ENCODE measurements at regions not wholly inside any gene's neighbourhood (a gene's known extent, or its start where the extent isn't known, plus 50 kb on each side); places are given as distances from the start of the nearest gene placed in this dataset.
"Not testable (repeated sequence)": the region's sequence is repeated elsewhere in the genome, so short reads cannot be mapped to it uniquely, and the experiment has no call there.

GRCh38 chr9:124118894-124119293, 107.3 kb downstream of the LHX2 start:
- no peak overlapping the region for H3K4me3 Mint-ChIP-seq
- no peak for DNase-seq
- H3K9me3 Mint-ChIP-seq: peaks cover 0 to 5% (median 0%) of the 10 kb centered on the region in 6 donors
- H3K36me3 Mint-ChIP-seq: no peaks in the 10 kb centered on the region
- H3K4me1 Mint-ChIP-seq: no peaks in the 10 kb centered on the region
- H3K27me3 Mint-ChIP-seq (ENCODE audit: low read depth in 3 of 3): peaks cover 5 to 18% (median 5%) of the 10 kb centered on the region in 3 donors
- H3K27ac Mint-ChIP-seq: no peak overlapping the region

DNA sequence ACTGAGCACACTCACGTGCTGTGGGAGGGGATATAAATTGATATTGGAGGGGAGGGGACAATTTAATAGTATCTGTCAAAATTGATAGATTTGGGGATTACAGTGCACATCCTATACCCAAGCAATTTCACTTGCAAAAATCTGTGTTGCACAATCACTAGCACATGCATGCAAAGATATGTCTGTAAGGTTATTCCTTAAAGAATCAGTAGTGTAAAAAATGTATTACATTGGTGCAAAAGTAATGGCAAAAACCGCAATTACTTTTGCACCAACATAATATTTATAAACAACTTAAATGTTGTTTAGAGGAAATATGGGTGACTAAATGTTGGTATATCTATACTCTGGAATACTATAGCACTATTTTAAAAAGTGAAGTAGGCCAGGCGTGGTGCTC, 108.7 kb downstream of the LHX2 start:
- Mint-ChIP-seq H3K36me3 (no peaks in the 10 kb centered on the region), H3K27ac (no peak overlapping the region), H3K4me1 (no peaks in the 10 kb centered on the region), H3K4me3 (no peak overlapping the region), H3K27me3 (ENCODE audit: low read depth in 3 of 3) (peaks cover 2 to 12% (median 9%) of the 10 kb centered on the region in 3 donors), H3K9me3 (peaks cover 0 to 5% (median 0%) of the 10 kb centered on the region in 6 donors)
- no peak for DNase-seq

DNA sequence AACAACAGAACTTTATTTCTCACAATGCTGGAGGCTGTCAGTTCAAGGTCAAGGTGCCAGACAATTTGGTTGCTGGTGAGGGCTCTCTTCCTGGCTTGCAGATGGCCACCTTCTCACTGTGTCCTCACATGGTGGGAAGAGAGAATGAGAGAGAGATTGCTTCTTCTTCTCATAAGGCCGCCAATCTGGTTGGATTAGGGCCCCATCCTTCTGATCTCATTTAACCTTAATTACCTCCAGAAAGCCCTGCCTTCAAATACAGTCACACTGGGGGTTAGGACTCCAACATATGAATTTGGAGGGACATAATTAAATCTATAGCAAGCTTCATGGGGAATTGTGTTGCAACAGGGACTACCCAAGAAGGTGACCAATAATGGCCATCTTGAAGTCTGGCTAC, 110.2 kb downstream of the LHX2 start:
- Mint-ChIP-seq H3K36me3 (no peaks in the 10 kb centered on the region), H3K4me1 (no peaks in the 10 kb centered on the region), H3K9me3 (peaks cover 0 to 4% (median 0%) of the 10 kb centered on the region in 6 donors), H3K27me3 (ENCODE audit: low read depth in 3 of 3) (peaks cover 2 to 9% (median 9%) of the 10 kb centered on the region in 3 donors), H3K4me3 (no peak overlapping the region), H3K27ac (no peak overlapping the region)
- no peak for DNase-seq

DNA sequence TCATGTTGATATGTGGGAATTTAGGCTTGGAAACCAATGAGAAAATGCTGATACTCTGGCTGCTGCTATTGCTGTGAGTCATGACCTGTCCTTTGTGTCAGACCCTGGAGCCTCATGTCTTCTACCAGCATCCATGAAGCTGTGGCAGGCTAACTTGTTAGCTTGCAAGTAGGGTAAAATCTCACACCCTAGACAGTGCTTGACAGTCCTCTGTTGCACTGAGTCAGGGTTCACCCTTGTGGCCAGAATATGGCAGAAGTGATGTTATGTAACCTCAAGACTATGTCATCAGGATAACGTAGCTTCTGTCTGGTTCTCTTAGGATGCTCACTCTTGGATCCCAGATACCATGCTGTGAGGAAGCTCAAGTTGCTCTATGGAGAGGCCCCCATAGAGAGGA, 110.8 kb downstream of the LHX2 start:
- Mint-ChIP-seq H3K27ac (no peak overlapping the region), H3K4me3 (no peak overlapping the region), H3K9me3 (peaks cover 0 to 2% (median 0%) of the 10 kb centered on the region in 6 donors), H3K27me3 (ENCODE audit: low read depth in 3 of 3) (peaks cover 2 to 11% (median 8%) of the 10 kb centered on the region in 3 donors), H3K4me1 (peaks cover 5% of the 10 kb centered on the region in 2 donors), H3K36me3 (no peaks in the 10 kb centered on the region)
- DNase-seq: no peak

DNA sequence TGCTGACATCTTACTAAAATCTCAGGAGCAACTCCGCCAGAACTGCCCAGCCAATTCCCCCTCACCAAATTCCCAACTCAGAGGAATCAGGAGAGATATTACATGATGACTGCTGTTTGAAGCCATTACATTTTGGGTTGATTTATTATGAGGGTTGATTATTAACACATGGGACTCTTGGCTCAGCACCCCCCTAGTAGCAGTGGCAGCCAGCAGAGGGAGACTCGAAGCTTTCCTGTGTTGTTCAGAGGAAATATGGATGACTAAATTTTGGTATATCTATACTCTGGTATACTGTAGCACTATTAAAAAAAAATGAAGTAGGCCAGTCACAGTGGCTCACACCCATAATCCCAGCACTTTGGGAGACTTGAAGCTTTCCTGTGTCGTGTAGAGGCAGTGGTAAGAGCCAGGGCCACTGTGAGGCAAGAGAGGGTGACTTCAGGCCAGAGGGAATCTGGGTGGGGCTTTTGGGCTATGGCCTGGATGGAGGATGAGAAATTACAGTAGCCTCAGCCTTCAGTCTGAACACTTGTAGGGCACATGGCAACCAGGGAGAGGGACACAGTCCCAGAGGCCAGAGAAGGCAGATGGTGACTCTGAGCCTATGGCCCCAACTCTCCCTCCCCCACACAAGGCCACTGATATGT, 111.4 kb downstream of the LHX2 start:
- no peaks in the 10 kb centered on the region for H3K9me3 Mint-ChIP-seq
- no peak overlapping the region for H3K4me3 Mint-ChIP-seq

DNA sequence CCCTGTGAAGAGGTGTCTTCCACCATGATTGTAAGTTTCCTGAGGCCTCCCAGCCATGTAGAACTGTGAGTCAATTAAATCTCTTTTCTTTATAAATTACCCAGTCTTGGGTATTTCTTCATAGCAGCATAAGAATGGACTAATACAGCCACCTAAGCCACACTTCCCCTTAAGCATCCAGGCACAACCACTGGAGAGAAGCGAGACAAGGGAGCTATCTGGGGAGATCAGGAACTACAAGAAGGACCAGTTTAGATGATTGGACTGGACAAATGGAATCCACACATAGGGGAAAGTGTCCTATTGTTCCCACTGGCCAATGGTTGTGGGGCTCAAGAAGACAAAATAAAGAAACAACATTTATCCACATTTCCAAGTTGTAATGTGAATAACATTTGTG, 112.1 kb downstream of the LHX2 start:
- not testable (repeated sequence) for H3K4me3 Mint-ChIP-seq; DNase-seq; H3K27me3 Mint-ChIP-seq (ENCODE audit: low read depth in 3 of 3); H3K36me3 Mint-ChIP-seq; H3K4me1 Mint-ChIP-seq; H3K9me3 Mint-ChIP-seq; H3K27ac Mint-ChIP-seq

More for the DNA sequence above, 111.4 kb downstream of the LHX2 start:
- H3K27ac Mint-ChIP-seq: no peak overlapping the region
- no peaks in the 10 kb centered on the region for H3K36me3 Mint-ChIP-seq
- H3K27me3 Mint-ChIP-seq (ENCODE audit: low read depth in 3 of 3): peaks cover 2 to 8% (median 6%) of the 10 kb centered on the region in 3 donors
- H3K4me1 Mint-ChIP-seq: peaks cover 6% of the 10 kb centered on the region in 2 donors
- no peak for DNase-seq

- Mint-ChIP-seq H3K4me3 (no peak overlapping the region), H3K9me3 (no peaks in the 10 kb centered on the region)
Observed at GRCh38 chr9:124124729-124125650, 113.4 kb downstream of the LHX2 start.

DNA sequence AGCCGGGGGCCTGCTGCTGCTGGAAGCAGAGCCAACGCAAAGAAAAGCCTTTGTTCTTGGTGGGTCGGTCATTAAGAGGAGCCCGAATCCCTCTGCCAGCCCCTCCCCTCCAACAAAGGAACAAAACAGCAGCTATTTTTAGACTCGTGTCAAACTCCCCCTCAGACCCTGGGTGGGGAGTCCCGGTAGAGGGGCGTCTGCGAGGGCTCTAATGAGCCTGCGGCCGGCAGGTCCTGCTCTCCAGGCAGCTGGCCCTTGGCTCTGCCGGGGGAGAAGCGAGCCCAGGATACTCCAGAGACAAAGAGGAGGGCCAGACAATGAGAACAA, 114.0 kb downstream of the LHX2 start:
- no peak for DNase-seq
- Mint-ChIP-seq H3K36me3 (no peaks in the 10 kb centered on the region), H3K27ac (no peak overlapping the region), H3K9me3 (no peaks in the 10 kb centered on the region), H3K4me1 (peaks cover 6% of the 10 kb centered on the region in 2 donors), H3K4me3 (no peak overlapping the region), H3K27me3 (ENCODE audit: low read depth in 3 of 3) (peaks cover 0 to 4% (median 3%) of the 10 kb centered on the region in 3 donors)

More at GRCh38 chr9:124124729-124125650, 113.4 kb downstream of the LHX2 start:
- H3K4me1 Mint-ChIP-seq: peaks cover 6% of the 10 kb centered on the region in 2 donors
- no peaks in the 10 kb centered on the region for H3K36me3 Mint-ChIP-seq
- peaks cover 0 to 5% (median 4%) of the 10 kb centered on the region in 3 donors for H3K27me3 Mint-ChIP-seq (ENCODE audit: low read depth in 3 of 3)
- no peak overlapping the region for H3K27ac Mint-ChIP-seq
- DNase-seq: no peak

DNA sequence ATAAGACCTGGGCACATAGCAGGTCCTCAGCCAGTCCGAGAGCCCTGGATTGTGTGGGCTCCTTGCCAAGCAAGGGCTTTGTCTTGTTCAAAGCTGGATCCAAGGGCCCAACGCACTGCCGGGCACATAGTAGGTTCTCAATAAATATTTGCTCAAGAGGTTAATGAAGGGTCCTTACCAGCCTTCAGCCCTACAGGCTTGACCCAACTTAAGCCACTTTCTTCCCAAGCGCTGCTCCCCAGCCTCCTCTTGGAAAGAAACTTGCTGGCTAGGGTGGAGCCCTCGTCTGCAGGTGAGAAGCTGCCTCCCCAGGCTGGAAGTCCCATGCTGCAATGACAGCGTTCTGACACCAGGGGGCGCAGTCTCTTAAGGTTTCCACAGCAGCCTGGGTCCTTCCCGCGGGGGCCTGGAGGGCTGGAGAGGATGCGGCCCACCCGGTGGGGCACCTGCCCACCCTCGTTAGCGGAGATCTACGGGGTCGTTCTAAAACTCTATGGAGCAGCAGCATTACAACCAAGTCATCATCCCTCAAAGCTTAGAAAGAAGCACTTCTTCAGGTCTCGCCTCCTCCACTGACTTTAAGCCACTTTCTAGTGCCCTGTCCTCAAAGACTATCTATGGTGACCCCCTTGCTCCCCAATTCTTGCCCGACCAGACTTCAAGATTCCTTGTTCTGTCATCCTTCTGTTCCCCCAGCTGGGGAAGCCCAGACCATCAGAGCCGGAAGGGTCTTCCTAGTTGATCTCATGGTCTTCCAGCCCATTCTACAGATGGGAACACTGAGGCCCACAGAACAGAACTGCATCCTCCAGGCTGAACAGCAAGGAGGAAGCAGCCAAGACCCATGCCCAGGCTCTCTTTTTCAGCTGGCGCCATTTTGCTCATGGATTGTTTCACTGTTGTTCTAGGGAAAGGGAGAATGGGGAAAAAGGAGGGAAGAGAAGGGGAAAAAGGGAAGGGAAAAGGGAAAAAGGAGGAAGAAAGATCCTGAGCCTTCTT, 115.4 kb downstream of the LHX2 start:
- Mint-ChIP-seq H3K9me3 (no peaks in the 10 kb centered on the region), H3K4me3 (no peak overlapping the region), H3K36me3 (no peaks in the 10 kb centered on the region), H3K27me3 (ENCODE audit: low read depth in 3 of 3) (peaks cover 0 to 4% (median 3%) of the 10 kb centered on the region in 3 donors), H3K4me1 (peaks cover 6% of the 10 kb centered on the region in 2 donors), H3K27ac (no peak overlapping the region)
- peak; percentile 64 to 75 (median 72) for DNase-seq

GRCh38 chr9:124128568-124129166, 117.1 kb downstream of the LHX2 start:
- Mint-ChIP-seq H3K36me3 (no peaks in the 10 kb centered on the region), H3K9me3 (no peaks in the 10 kb centered on the region), H3K4me3 (no peak overlapping the region), H3K27me3 (ENCODE audit: low read depth in 3 of 3) (peaks cover 0 to 4% (median 3%) of the 10 kb centered on the region in 3 donors), H3K27ac (peak overlapping the region in 1 of 6 donors; percentile 45), H3K4me1 (peaks cover 6 to 16% of the 10 kb centered on the region in 2 donors)
- no peak for DNase-seq

GRCh38 chr9:124130277-124131075, 118.9 kb downstream of the LHX2 start:
- Mint-ChIP-seq H3K27ac (no peak overlapping the region), H3K4me3 (no peak overlapping the region), H3K9me3 (no peaks in the 10 kb centered on the region), H3K36me3 (no peaks in the 10 kb centered on the region), H3K4me1 (peaks cover 6 to 29% of the 10 kb centered on the region in 2 donors), H3K27me3 (ENCODE audit: low read depth in 3 of 3) (peaks cover 0 to 3% (median 0%) of the 10 kb centered on the region in 3 donors)
- DNase-seq: no peak

- H3K27me3 Mint-ChIP-seq (ENCODE audit: low read depth in 3 of 3); DNase-seq; H3K27ac Mint-ChIP-seq; H3K9me3 Mint-ChIP-seq; H3K36me3 Mint-ChIP-seq; H3K4me3 Mint-ChIP-seq: not testable (repeated sequence)
- H3K4me1 Mint-ChIP-seq: peaks cover 6 to 29% of the 10 kb centered on the region in 2 donors
Observed at GRCh38 chr9:124131518-124131917, 120.0 kb downstream of the LHX2 start.
